ENCODE measurements at regions not wholly inside any gene's neighbourhood (a gene's known extent, or its start where the extent isn't known, plus 50 kb on each side); places are given as distances from the start of the nearest gene placed in this dataset.

DNA sequence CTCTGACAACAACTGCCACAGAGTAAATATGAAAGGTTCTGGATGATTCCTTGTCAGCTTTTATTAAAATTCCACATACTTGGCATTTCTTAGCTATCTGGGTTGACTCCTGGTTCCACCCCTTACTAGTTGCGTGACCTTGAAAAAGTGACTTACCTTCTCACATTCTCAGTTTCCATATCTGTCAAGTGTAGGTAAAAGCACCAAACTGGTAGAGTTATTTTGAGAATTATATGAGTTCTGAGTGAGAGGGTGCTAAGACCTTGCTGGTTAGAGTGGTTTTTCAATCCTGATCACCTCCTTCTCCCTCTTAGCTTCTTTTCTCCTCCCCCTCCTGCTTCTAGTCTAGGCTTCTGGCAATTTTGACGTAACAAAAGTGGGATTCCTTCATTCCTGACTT is 83.4 kb upstream of the ABCD3 start:
- TF ChIP-seq POLR2A (IDR thresholded peaks at IDR 0.05): no peak
- TF ChIP-seq POLR2AphosphoS5 (IDR thresholded peaks at IDR 0.05): no peak
- TF ChIP-seq CTCF (IDR thresholded peaks at IDR 0.05): no peak
- TF ChIP-seq EP300 (IDR thresholded peaks at IDR 0.05): no peak
- DNase-seq (no peak), ATAC-seq (ENCODE audit: low FRiP score in 2 of 2) (no peak)
- Histone ChIP-seq H3K4me3 (no peak overlapping the region), H3K9me3 (no peaks in the 10 kb centered on the region), H3K27ac (peak overlapping the region; percentile 37 to 75 (median 54)), H3K36me3 (no peaks in the 10 kb centered on the region), H3K4me1 (peaks cover 12 to 21% (median 19%) of the 10 kb centered on the region in 4 donors), H3K27me3 (no peaks in the 10 kb centered on the region)
- WGBS, 2 donors: 66% methylated on average over 2 of the region's 2 CpGs

GRCh38 chr1:94332952-94333351 is 85.2 kb upstream of the ABCD3 start:
- peak overlapping the region in 2 of 4 donors; percentile 16 to 27 for H3K27ac ChIP-seq
- no peak for ATAC-seq (ENCODE audit: low FRiP score in 2 of 2)

DNA sequence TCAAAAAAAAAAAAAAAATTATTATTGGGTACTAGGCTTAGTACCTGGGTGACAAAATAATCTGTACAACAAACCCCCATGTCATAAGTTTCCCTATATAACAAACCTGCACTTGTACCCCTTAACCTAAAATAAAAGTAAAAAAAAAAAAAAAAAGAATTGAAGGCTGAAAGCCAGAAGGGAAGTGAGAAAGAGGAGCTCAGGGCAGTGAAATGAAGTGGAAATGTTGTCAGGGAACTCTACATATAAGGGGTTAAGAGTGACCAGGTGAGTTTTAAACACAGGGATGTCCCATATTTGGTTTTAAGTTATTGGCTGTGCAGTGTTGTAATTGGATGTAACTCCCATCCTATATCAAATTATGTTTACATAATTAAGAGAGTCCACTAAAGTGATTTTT is 85.7 kb upstream of the ABCD3 start:
- H3K4me1 ChIP-seq: peaks cover 19 to 31% (median 26%) of the 10 kb centered on the region in 4 donors
- H3K4me3 ChIP-seq: no peak overlapping the region
- H3K36me3 ChIP-seq: no peaks in the 10 kb centered on the region
- TF ChIP-seq POLR2A (IDR thresholded peaks at IDR 0.05) (no peak), EP300 (IDR thresholded peaks at IDR 0.05) (no peak), CTCF (IDR thresholded peaks at IDR 0.05) (no peak), POLR2AphosphoS5 (IDR thresholded peaks at IDR 0.05) (no peak)
- no peaks in the 10 kb centered on the region for H3K27me3 ChIP-seq
- ATAC-seq (ENCODE audit: low FRiP score in 2 of 2) (no peak), DNase-seq (no peak)
- H3K9me3 ChIP-seq: no peaks in the 10 kb centered on the region
- no peak overlapping the region for H3K27ac ChIP-seq

More at GRCh38 chr1:94332952-94333351, 85.2 kb upstream of the ABCD3 start:
- Histone ChIP-seq H3K4me1 (peaks cover 19 to 27% (median 25%) of the 10 kb centered on the region in 4 donors), H3K4me3 (no peak overlapping the region), H3K9me3 (no peaks in the 10 kb centered on the region), H3K36me3 (no peaks in the 10 kb centered on the region), H3K27me3 (no peaks in the 10 kb centered on the region)
- TF ChIP-seq POLR2AphosphoS5 (IDR thresholded peaks at IDR 0.05) (no peak), CTCF (IDR thresholded peaks at IDR 0.05) (no peak), POLR2A (IDR thresholded peaks at IDR 0.05) (no peak), EP300 (IDR thresholded peaks at IDR 0.05) (no peak)
- no peak for DNase-seq
- WGBS, 2 donors: 80 to 87% methylated on average over 4 of the region's 4 CpGs

DNA sequence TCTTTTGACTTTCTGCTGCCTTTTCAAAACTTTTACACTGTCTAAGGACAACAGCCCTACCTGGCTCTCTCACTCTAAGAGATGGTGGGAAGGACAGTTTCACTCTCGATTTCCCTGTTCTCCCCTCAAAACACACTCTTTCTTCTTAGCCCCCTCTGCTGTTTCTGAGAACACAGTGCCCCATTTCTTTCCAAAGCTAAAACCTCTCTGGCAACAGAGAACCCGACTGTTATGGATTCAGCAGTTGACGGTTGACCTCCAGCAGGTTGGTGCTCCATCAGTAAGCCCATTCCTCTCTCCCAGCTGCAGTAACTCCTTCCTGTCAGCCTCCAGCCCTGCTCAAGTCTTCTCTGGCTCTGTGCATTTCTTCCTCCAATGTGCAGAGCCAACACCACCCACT is 88.2 kb upstream of the ABCD3 start:
- Histone ChIP-seq H3K27me3 (no peaks in the 10 kb centered on the region), H3K27ac (peak overlapping the region in 2 of 4 donors; percentile 2 to 76), H3K9me3 (no peaks in the 10 kb centered on the region), H3K4me1 (peaks cover 22 to 46% (median 33%) of the 10 kb centered on the region in 4 donors), H3K4me3 (no peak overlapping the region), H3K36me3 (no peaks in the 10 kb centered on the region)
- ATAC-seq (ENCODE audit: low FRiP score in 2 of 2): peak in 1 of 2 donors; percentile 40
- TF ChIP-seq EP300 (IDR thresholded peaks at IDR 0.05) (no peak), CTCF (IDR thresholded peaks at IDR 0.05) (peak in 5 of 6 experiments; percentile 22 to 52 (median 31))
- 15 to 25% methylated on average over 3 of the region's 3 CpGs for WGBS, 2 donors
- no peak for DNase-seq

DNA sequence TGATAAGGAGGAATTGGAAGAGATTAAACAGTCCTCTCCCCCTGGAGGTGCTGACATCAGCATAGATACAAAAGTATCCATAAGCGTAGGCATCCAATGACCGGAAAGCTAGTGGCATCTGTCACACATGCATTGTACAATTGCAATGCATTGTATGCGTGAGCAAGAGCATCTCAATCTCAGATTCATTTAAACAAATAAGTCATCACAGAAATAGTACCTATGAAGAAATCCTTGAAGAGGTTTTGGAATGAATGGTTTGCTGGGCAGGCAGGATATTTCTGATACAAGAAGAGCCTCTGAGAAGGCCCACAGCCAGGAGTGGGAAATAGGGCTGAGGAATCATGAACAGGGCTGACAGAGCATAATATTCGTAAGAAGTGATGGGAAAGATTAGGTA is 88.9 kb upstream of the ABCD3 start:
- DNase-seq: no peak
- peak overlapping the region in 3 of 4 donors; percentile 2 to 76 (median 36) for H3K27ac ChIP-seq

More for the DNA sequence above, 88.9 kb upstream of the ABCD3 start:
- Histone ChIP-seq H3K36me3 (no peaks in the 10 kb centered on the region), H3K27me3 (no peaks in the 10 kb centered on the region), H3K4me1 (peaks cover 15 to 44% (median 31%) of the 10 kb centered on the region in 4 donors), H3K9me3 (no peaks in the 10 kb centered on the region), H3K4me3 (no peak overlapping the region)
- ATAC-seq (ENCODE audit: low FRiP score in 2 of 2): no peak
- WGBS, 2 donors: 84% methylated on average over 4 of the region's 4 CpGs
- TF ChIP-seq EP300 (IDR thresholded peaks at IDR 0.05) (no peak), POLR2AphosphoS5 (IDR thresholded peaks at IDR 0.05) (no peak), CTCF (IDR thresholded peaks at IDR 0.05) (no peak), POLR2A (IDR thresholded peaks at IDR 0.05) (no peak)

Data from upper lobe of left lung (tissue), 6 donors.